Kidney (tissue), 13 donors: ENCODE measurements at regions not wholly inside any gene's neighbourhood (a gene's known extent, or its start where the extent isn't known, plus 50 kb on each side); places are given as distances from the start of the nearest gene placed in this dataset.

Source experiments
- DNase-seq, 5 donors: peaks; one replicate each; pipeline ENCODE4 v3.0.0-alpha.2; 2013 to 2020
- FAIRE-seq: peaks from 2 replicates; lab custom pipeline; 2012; peaks lifted over from hg19 to GRCh38; lab: Jason Lieb, UNC
- H3K27ac ChIP-seq, 2 donors: one replicate each; pipeline ENCODE4 v1.7.0; 2013; ENCODE audit warnings: low read depth in 2 of 2, low read length in 2 of 2, inconsistent platforms in 1 of 2
- H3K27me3 ChIP-seq: one replicate; pipeline ENCODE4 v1.7.1; 2013; ENCODE audit warnings: low read length, inconsistent platforms; ENCODE audit not compliant: control insufficient read depth, insufficient read depth
- H3K36me3 ChIP-seq, 3 donors: one replicate each; pipeline versions ENCODE4 v1.7.0 to v1.7.1; 2013; ENCODE audit warnings: low read length in 3 of 3, control low read depth in 1 of 3, inconsistent platforms in 1 of 3; ENCODE audit not compliant: insufficient read depth in 3 of 3, control insufficient read depth in 2 of 3
- H3K4me1 ChIP-seq, 3 donors: one replicate each; pipeline versions ENCODE4 v1.7.0 to v1.7.1; 2013; ENCODE audit warnings: low read length in 3 of 3, inconsistent platforms in 1 of 3, low read depth in 1 of 3; ENCODE audit not compliant: control insufficient read depth in 2 of 3, insufficient read depth in 2 of 3
- H3K4me3 ChIP-seq, 3 donors: one replicate each; pipeline versions ENCODE4 v1.7.0 to v1.8.1; 2013; ENCODE audit warnings: low read length in 3 of 3, control low read depth in 1 of 3, inconsistent platforms in 1 of 3
- H3K9ac ChIP-seq, 3 donors: one replicate each; pipeline versions ENCODE4 v1.7.0 to v1.7.1; 2013; ENCODE audit warnings: low read length in 3 of 3, control low read depth in 1 of 3, inconsistent platforms in 1 of 3
- H3K9me3 ChIP-seq, 3 donors: one replicate each; pipeline versions ENCODE4 v1.7.0 to v1.7.1; 2013; ENCODE audit warnings: low read length in 3 of 3, control low read depth in 1 of 3, inconsistent platforms in 1 of 3; ENCODE audit not compliant: control insufficient read depth in 2 of 3, insufficient read depth in 1 of 3
- intact Hi-C: fragments of 100-400 bp; cut with DNase I; formaldehyde crosslinking; loops from one replicate; pipeline ENCODE4 v1.11.1; 2022
- TF ChIP-seq, protein P1 (sequence below): IDR thresholded peaks from 3 replicates; pipeline ENCODE4 v1.5.1; 2012; ENCODE audit warnings: mild to moderate bottlenecking, moderate library complexity, borderline replicate concordance; ENCODE audit not compliant: insufficient read depth; ENCODE audit errors: extremely low read depth
- donor health status: control.
- donor health status: control.
- donor health status: control.
- donor health status: control.
- donor health status: control.
- donor health status: DM: yes; HTN: yes; CAD: no.
- donor health status: Normal renal cell carcinoma (clear cell type).

DNA sequence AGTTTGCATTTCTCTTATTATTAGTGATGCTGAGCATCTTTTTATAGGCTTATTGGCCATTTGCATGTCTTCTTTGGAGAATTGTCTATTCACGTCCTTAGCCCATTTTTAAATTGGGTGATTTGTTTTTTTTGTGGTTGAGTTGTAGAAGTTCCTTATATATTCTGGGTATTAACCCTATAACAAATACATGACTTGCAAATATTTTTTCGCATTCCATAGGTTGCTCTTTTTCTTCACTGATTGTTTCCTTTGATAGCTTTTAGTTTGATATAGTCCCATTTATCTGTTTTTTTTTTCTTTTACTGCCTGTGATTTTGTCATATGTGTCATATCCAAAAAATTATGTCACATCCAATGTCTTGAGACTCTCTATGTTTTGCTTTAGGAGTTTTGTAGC, 243.6 kb downstream of the GPD2 start:
- DNase-seq = no peak
- H3K27me3 ChIP-seq = no peaks in the 10 kb centered on the region
- no peak overlapping the region for H3K9ac ChIP-seq
- H3K27ac ChIP-seq = no peak overlapping the region
- no peak overlapping the region for H3K4me3 ChIP-seq
- no peak for FAIRE-seq
- TF ChIP-seq, protein P1, sequence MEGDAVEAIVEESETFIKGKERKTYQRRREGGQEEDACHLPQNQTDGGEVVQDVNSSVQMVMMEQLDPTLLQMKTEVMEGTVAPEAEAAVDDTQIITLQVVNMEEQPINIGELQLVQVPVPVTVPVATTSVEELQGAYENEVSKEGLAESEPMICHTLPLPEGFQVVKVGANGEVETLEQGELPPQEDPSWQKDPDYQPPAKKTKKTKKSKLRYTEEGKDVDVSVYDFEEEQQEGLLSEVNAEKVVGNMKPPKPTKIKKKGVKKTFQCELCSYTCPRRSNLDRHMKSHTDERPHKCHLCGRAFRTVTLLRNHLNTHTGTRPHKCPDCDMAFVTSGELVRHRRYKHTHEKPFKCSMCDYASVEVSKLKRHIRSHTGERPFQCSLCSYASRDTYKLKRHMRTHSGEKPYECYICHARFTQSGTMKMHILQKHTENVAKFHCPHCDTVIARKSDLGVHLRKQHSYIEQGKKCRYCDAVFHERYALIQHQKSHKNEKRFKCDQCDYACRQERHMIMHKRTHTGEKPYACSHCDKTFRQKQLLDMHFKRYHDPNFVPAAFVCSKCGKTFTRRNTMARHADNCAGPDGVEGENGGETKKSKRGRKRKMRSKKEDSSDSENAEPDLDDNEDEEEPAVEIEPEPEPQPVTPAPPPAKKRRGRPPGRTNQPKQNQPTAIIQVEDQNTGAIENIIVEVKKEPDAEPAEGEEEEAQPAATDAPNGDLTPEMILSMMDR = no peak
- H3K4me1 ChIP-seq = no peaks in the 10 kb centered on the region
- intact Hi-C loops = no loop called here
- H3K9me3 ChIP-seq = no peaks in the 10 kb centered on the region
- no peaks in the 10 kb centered on the region for H3K36me3 ChIP-seq

DNA sequence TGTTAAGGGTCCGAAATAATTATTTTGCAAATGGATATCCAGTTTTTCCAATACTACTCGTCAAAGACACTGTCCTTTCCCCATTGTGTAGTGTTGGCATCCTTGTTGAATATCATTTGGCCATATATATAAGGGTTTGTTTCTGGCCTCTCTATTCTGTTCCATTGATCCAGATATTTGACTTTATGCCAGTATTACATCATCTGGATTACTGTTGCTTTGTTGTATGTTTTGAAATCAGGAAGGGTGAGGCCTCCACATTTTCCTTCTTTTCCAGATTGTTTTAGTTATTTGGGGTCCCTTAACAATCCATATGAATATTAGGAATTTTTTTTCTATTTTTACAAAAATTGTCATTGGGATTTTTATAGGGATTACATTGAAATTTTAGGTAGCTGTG, 244.1 kb downstream of the GPD2 start:
- FAIRE-seq (no peak), DNase-seq (no peak)
- TF ChIP-seq, protein P1 = no peak
- Histone ChIP-seq H3K9me3 (no peaks in the 10 kb centered on the region), H3K4me1 (no peaks in the 10 kb centered on the region), H3K9ac (no peak overlapping the region), H3K36me3 (no peaks in the 10 kb centered on the region), H3K27me3 (no peaks in the 10 kb centered on the region), H3K27ac (no peak overlapping the region), H3K4me3 (no peak overlapping the region)
- intact Hi-C loops = no loop called here

GRCh38 chr2:156687126-156687525, 250.9 kb downstream of the GPD2 start:
- Histone ChIP-seq H3K36me3 (no peaks in the 10 kb centered on the region), H3K9me3 (no peaks in the 10 kb centered on the region), H3K27me3 (no peaks in the 10 kb centered on the region), H3K27ac (no peak overlapping the region), H3K4me1 (no peaks in the 10 kb centered on the region), H3K9ac (no peak overlapping the region), H3K4me3 (no peak overlapping the region)
- TF ChIP-seq, protein P1 = no peak
- intact Hi-C loops = no loop called here
- DNase-seq (no peak), FAIRE-seq (no peak)

- Histone ChIP-seq H3K9me3 (no peaks in the 10 kb centered on the region), H3K36me3 (no peaks in the 10 kb centered on the region), H3K4me1 (no peaks in the 10 kb centered on the region), H3K4me3 (no peak overlapping the region), H3K27ac (no peak overlapping the region), H3K9ac (no peak overlapping the region), H3K27me3 (no peaks in the 10 kb centered on the region)
- no peak for DNase-seq
- intact Hi-C loops = no loop called here
- TF ChIP-seq, protein P1 = no peak
- FAIRE-seq = no peak
These were observed 251.5 kb downstream of the GPD2 start for GRCh38 chr2:156687715-156688114.
